ENCODE measurements at regions not wholly inside any gene's neighbourhood (a gene's known extent, or its start where the extent isn't known, plus 50 kb on each side); places are given as distances from the start of the nearest gene placed in this dataset.

GRCh38 chr7:18320422-18320821, 175.1 kb upstream of the HDAC9 start:
- Histone ChIP-seq H3K36me3 (ENCODE audit: control insufficient read depth in 2 of 2, extremely low read depth in 1 of 2, insufficient read depth in 2 of 2, low read length in 2 of 2) (no peaks in the 10 kb centered on the region), H3K9me1 (replicated peaks; ENCODE audit: control insufficient read depth, extremely low read depth, insufficient read depth, low read length) (no peaks in the 10 kb centered on the region), H3K9me3 (replicated peaks; ENCODE audit: control insufficient read depth, insufficient read depth, low read length) (no peaks in the 10 kb centered on the region), H3K79me2 (ENCODE audit: control insufficient read depth, insufficient read depth, low read length) (no peaks in the 10 kb centered on the region), H3K4me1 (ENCODE audit: control insufficient read depth, extremely low read depth, insufficient read depth, low read length) (no peaks in the 10 kb centered on the region), H2AFZ (ENCODE audit: low read depth, low read length) (no peak overlapping the region), H3K4me2 (ENCODE audit: insufficient read depth, low read length) (no peak overlapping the region), H3K27me3 (ENCODE audit: control insufficient read depth in 2 of 2, insufficient read depth in 2 of 2, low read length in 2 of 2) (no peaks in the 10 kb centered on the region), H4K20me1 (replicated peaks; ENCODE audit: control insufficient read depth, extremely low read depth, insufficient read depth, low read length) (no peaks in the 10 kb centered on the region), H3K27ac (ENCODE audit: insufficient read depth, low read depth, low read length) (no peak overlapping the region), H3K9ac (replicated peaks; ENCODE audit: extremely low read depth, insufficient read depth, low read length) (no peak overlapping the region), H3K4me3 (replicated peaks in 1 of 3; ENCODE audit: insufficient read depth in 1 of 3, low read depth in 1 of 3, low read length in 3 of 3) (no peak overlapping the region)
- TF ChIP-seq MYC (IDR thresholded peaks at IDR 0.05; ENCODE audit: low read depth, low read length) (no peak), FOS (IDR thresholded peaks at IDR 0.05; ENCODE audit: borderline replicate concordance, insufficient read depth, low read length) (no peak), GATA2 (IDR thresholded peaks at IDR 0.05; ENCODE audit: insufficient read depth, insufficient read length, low read depth, low read length) (no peak), MAX (IDR thresholded peaks at IDR 0.05; ENCODE audit: insufficient read depth, insufficient read length) (no peak), CTCF (IDR thresholded peaks at IDR 0.05; ENCODE audit: extremely low read depth in 1 of 2, insufficient read depth in 1 of 2, low read depth in 1 of 2, low read length in 2 of 2) (no peak), JUN (IDR thresholded peaks at IDR 0.05; ENCODE audit: borderline replicate concordance, insufficient read depth, insufficient read length, low read depth) (no peak), EZH2 (IDR thresholded peaks at IDR 0.05; ENCODE audit: borderline replicate concordance, low read depth, low read length, severe bottlenecking) (no peak), POLR2AphosphoS5 (IDR thresholded peaks at IDR 0.05; ENCODE audit: insufficient read depth, low read depth, low read length) (no peak), POLR2A (IDR thresholded peaks at IDR 0.05; ENCODE audit: low read depth, low read length) (no peak)
- dilution Hi-C loops (cut with MboI; ENCODE audit: extremely low pct_ligation_motif_present, low sequenced_read_pairs) = no loop called here
- ChIA-PET CTCF (interaction anchor here (0.7 to 2.7 kb wide), 14 partner anchors 11 to 639 kb away, joined by 3 to 62 read pairs (median 4); no protein-coding TSS in a partner anchor), POLR2A (no interaction called here)
- FAIRE-seq (no peak), DNase-seq (ENCODE audit: low read depth, low spot score) (no peak)
- intact Hi-C loops (cut with micrococcal nuclease) = loop anchor here (2.0 kb wide), 1 partner anchor 614 kb away; no protein-coding TSS in a partner anchor
- BruUV-seq (replicated peaks) = no TSS peak

Data from endothelial cell of umbilical vein (primary cell).